Ovary (tissue), 7 donors: ENCODE measurements at regions not wholly inside any gene's neighbourhood (a gene's known extent, or its start where the extent isn't known, plus 50 kb on each side); places are given as distances from the start of the nearest gene placed in this dataset.

Experiments used
- DNase-seq, 5 donors: peaks; one replicate each; pipeline ENCODE4 v3.0.0-alpha.2; 2019 to 2020
- H3K27ac ChIP-seq, 2 donors: fragments of 200-600 bp; one replicate each; pipeline versions ENCODE4 v1.5.1 to v1.8.0; 2019 to 2022
- H3K27me3 ChIP-seq: fragments of 200-600 bp; one replicate; pipeline ENCODE4 v1.8.0; 2022
- H3K36me3 ChIP-seq: fragments of 200-600 bp; sonication (generic); one replicate; pipeline ENCODE4 v1.5.1; 2019
- H3K4me1 ChIP-seq: one replicate; pipeline ENCODE4 v1.8.1; 2013; ENCODE audit warnings: mild to moderate bottlenecking, moderate library complexity; ENCODE audit not compliant: insufficient read depth
- H3K4me3 ChIP-seq: fragments of 200-600 bp; sonication (generic); one replicate; pipeline ENCODE4 v1.5.1; 2017
- H3K9me3 ChIP-seq, 2 donors: fragments of 200-600 bp in 1 of 2; sonication (generic) in 1 of 2; one replicate each; pipeline versions ENCODE4 v1.5.1 to v1.8.1; 2013 to 2019; ENCODE audit warnings: mild to moderate bottlenecking in 1 of 2, moderate library complexity in 1 of 2
- EP300 ChIP-seq: sonication (generic); formaldehyde crosslinking; IDR thresholded peaks from one replicate; pipeline ENCODE4 v1.6.1; 2017; ENCODE audit warnings: antibody characterized with exemption
- POLR2A ChIP-seq: fragments of 450-650 bp; IDR thresholded peaks from one replicate; pipeline ENCODE4 v1.6.1; 2017; ENCODE audit warnings: antibody characterized with exemption, mild to moderate bottlenecking, moderate library complexity
- WGBS, 3 donors: extraction: QIAGEN DNeasy Blood & Tissue Kit in 1 of 3; methylation state at CpG; one replicate each; pipeline versions ENCODE4 v1.1.5 to v1.1.7; 2013 to 2017; 5-methylcytosine and 5-hydroxymethylcytosine counted together
- intact Hi-C, 4 donors: fragments of 100-400 bp; cut with DNase I; formaldehyde crosslinking; loops; one replicate each; pipeline versions ENCODE4 v1.11.0 to v1.15.1; 2022 to 2023
- TF ChIP-seq, protein P1 (sequence below), 3 donors: fragments of 450-650 bp in 2 of 3; fragments of 200-600 bp in 1 of 3; IDR thresholded peaks; one replicate each; pipeline versions ENCODE4 v1.5.1 to v1.8.0; 2016 to 2022; ENCODE audit warnings: antibody characterized with exemption in 3 of 3, mild to moderate bottlenecking in 1 of 3
- donor health status: DM: no; HTN: no; CAD: no; lungs with moderate emphysema.
- donor health status: DM: no; HTN: no; CAD: no.
- donor health status: Bipolar disorder and iron deficiency.
- donor health status: DM: no; HTN: no; CAD: no.
- donor health status: DM: yes; HTN: yes; CAD: no.

DNA sequence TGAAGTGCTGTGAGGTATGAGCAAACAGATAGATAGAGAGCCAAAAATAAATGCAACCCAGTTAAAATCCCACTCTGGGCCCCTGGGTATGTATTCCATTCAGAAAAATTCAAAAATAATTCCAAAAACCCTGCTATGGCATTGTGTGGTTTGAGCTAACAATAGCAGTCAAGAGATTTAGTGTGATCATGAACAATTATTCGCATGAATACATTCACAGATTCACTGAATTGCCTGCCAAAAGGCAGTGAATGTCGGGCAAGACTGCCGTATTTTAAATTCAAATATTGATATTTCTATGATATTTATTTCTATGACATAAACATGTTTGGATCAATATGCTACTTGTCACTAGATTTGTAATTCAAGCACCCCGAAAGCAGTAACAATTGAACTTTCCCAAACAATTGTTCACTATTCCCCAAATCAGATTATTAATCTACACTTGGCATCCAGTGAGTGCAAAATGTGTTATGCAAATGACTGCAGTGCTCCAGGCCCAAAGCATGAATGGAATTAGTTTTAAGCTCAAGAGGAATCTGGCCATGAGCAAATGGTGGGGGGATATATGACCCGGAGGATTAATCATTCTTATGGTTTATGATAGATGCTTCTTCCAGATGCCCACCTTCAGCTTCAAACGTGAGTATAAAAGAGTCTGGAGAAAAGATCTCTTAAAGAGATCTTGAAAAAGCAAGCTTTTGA, 417.0 kb upstream of the MEIS2 start:
- H3K9me3 ChIP-seq = no peaks in the 10 kb centered on the region
- TF ChIP-seq POLR2A = no peak
- TF ChIP-seq, protein P1, sequence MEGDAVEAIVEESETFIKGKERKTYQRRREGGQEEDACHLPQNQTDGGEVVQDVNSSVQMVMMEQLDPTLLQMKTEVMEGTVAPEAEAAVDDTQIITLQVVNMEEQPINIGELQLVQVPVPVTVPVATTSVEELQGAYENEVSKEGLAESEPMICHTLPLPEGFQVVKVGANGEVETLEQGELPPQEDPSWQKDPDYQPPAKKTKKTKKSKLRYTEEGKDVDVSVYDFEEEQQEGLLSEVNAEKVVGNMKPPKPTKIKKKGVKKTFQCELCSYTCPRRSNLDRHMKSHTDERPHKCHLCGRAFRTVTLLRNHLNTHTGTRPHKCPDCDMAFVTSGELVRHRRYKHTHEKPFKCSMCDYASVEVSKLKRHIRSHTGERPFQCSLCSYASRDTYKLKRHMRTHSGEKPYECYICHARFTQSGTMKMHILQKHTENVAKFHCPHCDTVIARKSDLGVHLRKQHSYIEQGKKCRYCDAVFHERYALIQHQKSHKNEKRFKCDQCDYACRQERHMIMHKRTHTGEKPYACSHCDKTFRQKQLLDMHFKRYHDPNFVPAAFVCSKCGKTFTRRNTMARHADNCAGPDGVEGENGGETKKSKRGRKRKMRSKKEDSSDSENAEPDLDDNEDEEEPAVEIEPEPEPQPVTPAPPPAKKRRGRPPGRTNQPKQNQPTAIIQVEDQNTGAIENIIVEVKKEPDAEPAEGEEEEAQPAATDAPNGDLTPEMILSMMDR (IDR thresholded peaks at IDR 0.05) = no peak
- no peak for TF ChIP-seq EP300
- intact Hi-C loops = no loop called here
- H3K27ac ChIP-seq = no peak overlapping the region
- H3K27me3 ChIP-seq = no peaks in the 10 kb centered on the region
- no peak overlapping the region for H3K4me3 ChIP-seq
- no peaks in the 10 kb centered on the region for H3K36me3 ChIP-seq
- no peak for DNase-seq
- 76 to 78% (median 78%) methylated on average over 6 of the region's 6 CpGs for WGBS, 3 donors
- no peaks in the 10 kb centered on the region for H3K4me1 ChIP-seq

DNA sequence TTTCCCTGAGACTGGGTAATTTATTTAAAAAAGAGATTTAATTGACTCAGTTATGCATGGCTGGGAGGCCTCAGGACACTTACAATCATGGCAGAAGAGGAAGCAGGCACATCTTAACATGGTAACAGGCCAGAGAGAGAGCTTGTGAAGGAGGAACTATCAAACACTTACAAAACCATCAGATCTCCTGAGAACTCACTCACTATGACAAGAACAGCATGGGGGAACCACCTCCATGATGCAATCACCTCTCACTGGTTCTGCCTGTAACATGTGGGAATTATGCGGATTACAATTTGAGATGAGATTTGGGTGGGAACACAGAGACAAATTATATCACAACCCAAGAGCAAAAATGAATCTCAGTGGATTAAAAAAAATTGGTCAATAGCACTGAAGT, 416.0 kb upstream of the TMCO5A start:
- Histone ChIP-seq H3K27me3 (no peaks in the 10 kb centered on the region), H3K4me1 (no peaks in the 10 kb centered on the region), H3K4me3 (no peak overlapping the region), H3K36me3 (no peaks in the 10 kb centered on the region), H3K27ac (no peak overlapping the region), H3K9me3 (no peaks in the 10 kb centered on the region)
- WGBS, 3 donors = 91 to 97% (median 97%) methylated on average over 1 of the region's 1 CpG
- TF ChIP-seq EP300 (no peak), POLR2A (no peak)
- TF ChIP-seq, protein P1 (IDR thresholded peaks at IDR 0.05) = no peak
- intact Hi-C loops = no loop called here
- DNase-seq = no peak

DNA sequence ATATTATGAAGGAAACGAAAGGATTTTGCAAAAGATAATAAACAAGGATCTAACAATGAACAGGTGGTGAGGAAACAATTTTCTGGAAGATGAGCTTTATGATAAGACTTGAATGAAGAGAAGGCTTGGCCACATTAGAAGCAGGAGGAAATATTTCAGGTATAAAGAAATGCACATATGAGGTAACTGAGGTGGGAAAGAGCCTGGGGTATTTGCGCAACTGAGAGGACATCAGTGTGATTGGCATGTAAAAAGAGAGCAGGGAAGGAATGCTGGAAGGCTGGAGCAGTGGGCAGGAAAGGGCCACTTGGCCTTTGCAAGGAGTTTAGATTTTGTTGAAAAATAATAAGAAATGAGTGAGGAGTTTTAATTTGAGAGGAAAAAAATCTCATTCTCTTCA, 414.4 kb upstream of the TMCO5A start:
- no peaks in the 10 kb centered on the region for H3K4me1 ChIP-seq
- TF ChIP-seq, protein P1 (IDR thresholded peaks at IDR 0.05) = no peak
- TF ChIP-seq EP300 = no peak
- no peak for TF ChIP-seq POLR2A
- intact Hi-C loops = no loop called here
- H3K27ac ChIP-seq = no peak overlapping the region
- no peak overlapping the region for H3K4me3 ChIP-seq
- 80 to 92% (median 86%) methylated on average over 2 of the region's 2 CpGs for WGBS, 3 donors
- no peaks in the 10 kb centered on the region for H3K9me3 ChIP-seq
- H3K36me3 ChIP-seq = no peaks in the 10 kb centered on the region
- DNase-seq = no peak
- H3K27me3 ChIP-seq = no peaks in the 10 kb centered on the region

DNA sequence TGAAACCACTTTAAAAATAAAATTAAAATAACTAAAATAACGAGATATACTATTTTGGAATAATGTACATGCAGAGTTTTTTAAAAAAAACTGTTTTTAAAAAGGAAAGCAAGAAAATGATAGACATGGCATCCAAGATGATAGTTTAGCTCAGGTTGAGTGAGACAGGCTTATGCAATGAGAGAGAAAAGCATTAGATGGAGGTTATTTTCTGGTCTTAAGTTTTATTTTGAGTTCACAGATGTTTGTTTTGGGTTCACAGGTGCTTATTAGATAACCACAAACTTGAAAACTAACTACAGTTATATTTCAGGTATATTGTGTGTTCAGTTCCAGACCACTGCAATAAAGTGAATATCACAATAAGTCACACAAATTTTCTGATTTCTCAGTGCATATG, 413.6 kb upstream of the TMCO5A start:
- H3K27me3 ChIP-seq = no peaks in the 10 kb centered on the region
- TF ChIP-seq POLR2A (no peak), EP300 (no peak)
- TF ChIP-seq, protein P1 (IDR thresholded peaks at IDR 0.05) = no peak
- no peaks in the 10 kb centered on the region for H3K9me3 ChIP-seq
- 51 to 62% (median 56%) methylated on average over 1 of the region's 1 CpG for WGBS, 3 donors
- H3K4me1 ChIP-seq = no peaks in the 10 kb centered on the region
- no peak overlapping the region for H3K4me3 ChIP-seq
- intact Hi-C loops = no loop called here
- H3K36me3 ChIP-seq = no peaks in the 10 kb centered on the region
- no peak for DNase-seq
- no peak overlapping the region for H3K27ac ChIP-seq
